Vagina (tissue), 2 donors: ENCODE measurements at regions not wholly inside any gene's neighbourhood (a gene's known extent, or its start where the extent isn't known, plus 50 kb on each side); places are given as distances from the start of the nearest gene placed in this dataset.
A peak's percentile ranks its signal among the peaks of the same experiment; 100 is the strongest.

Experiments
- DNase-seq, 2 donors: peaks; one replicate each; pipeline ENCODE4 v3.0.0-alpha.2; 2017; ENCODE audit errors: extremely low spot score in 2 of 2
- H3K27ac ChIP-seq: fragments of 200-600 bp; sonication (generic); one replicate; pipeline ENCODE4 v1.5.1; 2019
- H3K27me3 ChIP-seq: fragments of 200-600 bp; sonication (generic); one replicate; pipeline ENCODE4 v1.5.1; 2019
- H3K36me3 ChIP-seq, 2 donors: fragments of 200-600 bp; sonication (generic); one replicate each; pipeline ENCODE4 v1.5.1; 2017 to 2019
- H3K4me1 ChIP-seq: fragments of 200-600 bp; sonication (generic); one replicate; pipeline ENCODE4 v1.5.1; 2019
- H3K4me3 ChIP-seq, 2 donors: fragments of 200-600 bp; sonication (generic); 1 replicate in 1 of 2; 2 replicates in 1 of 2; pipeline ENCODE4 v1.5.1; 2016 to 2019
- H3K9me3 ChIP-seq: fragments of 200-600 bp; sonication (generic); one replicate; pipeline ENCODE4 v1.5.1; 2019
- CTCF ChIP-seq, 3 experiments: fragments of 450-650 bp in 2 of 3; fragments of 200-600 bp in 1 of 3; sonication (generic) in 1 of 3; IDR thresholded peaks; one replicate each; pipeline ENCODE4 v1.5.1; 2017 to 2019; ENCODE audit warnings: antibody characterized with exemption in 3 of 3, mild to moderate bottlenecking in 2 of 3, moderate library complexity in 2 of 3
- POLR2A ChIP-seq, 2 donors: fragments of 450-650 bp; IDR thresholded peaks; one replicate each; pipeline ENCODE4 v1.6.1; 2017; ENCODE audit warnings: antibody characterized with exemption in 2 of 2, mild to moderate bottlenecking in 2 of 2, moderate library complexity in 2 of 2
- POLR2AphosphoS5 ChIP-seq, 2 donors: sonication (generic); formaldehyde crosslinking; IDR thresholded peaks; one replicate each; pipeline ENCODE4 v1.9.0; 2017; ENCODE audit warnings: antibody characterized with exemption in 2 of 2, mild to moderate bottlenecking in 2 of 2, low read depth in 1 of 2; ENCODE audit not compliant: insufficient read depth in 1 of 2
- intact Hi-C: fragments of 100-400 bp; cut with DNase I; formaldehyde crosslinking; loops from one replicate; pipeline ENCODE4 v1.15.1; 2023

GRCh38 chr3:159757341-159758060 lies 231.1 kb upstream of the IL12A start:
- peaks cover 17% of the 10 kb centered on the region for H3K4me1 ChIP-seq
- H3K4me3 ChIP-seq, result no peak overlapping the region
- TF ChIP-seq POLR2AphosphoS5 (IDR thresholded peaks at IDR 0.05; ENCODE audit: insufficient read depth in 1 of 2, low read depth in 1 of 2) (no peak), POLR2A (IDR thresholded peaks at IDR 0.05) (no peak), CTCF (IDR thresholded peaks at IDR 0.05) (no peak)
- DNase-seq, result no peak
- H3K36me3 ChIP-seq, result no peaks in the 10 kb centered on the region
- no peak overlapping the region for H3K27ac ChIP-seq
- no peaks in the 10 kb centered on the region for H3K27me3 ChIP-seq
- intact Hi-C loops, result no loop called here
- H3K9me3 ChIP-seq, result no peaks in the 10 kb centered on the region

DNA sequence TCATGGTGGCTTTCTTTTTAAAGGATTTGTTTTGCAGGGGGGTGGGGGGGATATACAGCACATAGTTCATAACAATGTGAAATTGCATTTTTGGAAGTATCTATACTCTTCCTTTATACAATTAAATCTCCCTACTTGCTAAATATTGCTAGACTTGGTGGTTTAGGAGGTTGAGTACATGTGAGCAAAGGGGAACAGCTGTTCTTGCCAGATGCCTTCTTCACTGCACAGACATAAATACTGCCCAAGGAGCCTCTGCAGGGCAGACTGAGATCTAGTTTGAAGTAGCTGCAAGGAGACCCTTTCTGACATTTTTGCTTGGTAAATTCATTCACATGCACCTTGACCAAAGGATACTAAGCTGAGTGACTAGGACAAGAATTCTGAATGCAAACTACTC lies 228.6 kb upstream of the IL12A start:
- H3K4me1 ChIP-seq, result peaks cover 22% of the 10 kb centered on the region
- no peaks in the 10 kb centered on the region for H3K9me3 ChIP-seq
- DNase-seq, result no peak
- no peaks in the 10 kb centered on the region for H3K27me3 ChIP-seq
- TF ChIP-seq CTCF (IDR thresholded peaks at IDR 0.05) (no peak), POLR2AphosphoS5 (IDR thresholded peaks at IDR 0.05; ENCODE audit: insufficient read depth in 1 of 2, low read depth in 1 of 2) (no peak), POLR2A (IDR thresholded peaks at IDR 0.05) (no peak)
- intact Hi-C loops, result no loop called here
- no peak overlapping the region for H3K27ac ChIP-seq
- no peaks in the 10 kb centered on the region for H3K36me3 ChIP-seq
- H3K4me3 ChIP-seq, result no peak overlapping the region

GRCh38 chr3:159761369-159761768 lies 227.3 kb upstream of the IL12A start:
- no peaks in the 10 kb centered on the region for H3K27me3 ChIP-seq
- intact Hi-C loops, result no loop called here
- peak overlapping the region; percentile 96 for H3K27ac ChIP-seq
- no peaks in the 10 kb centered on the region for H3K36me3 ChIP-seq
- no peak overlapping the region for H3K4me3 ChIP-seq
- DNase-seq, result no peak
- no peaks in the 10 kb centered on the region for H3K9me3 ChIP-seq
- no peak for TF ChIP-seq POLR2A (IDR thresholded peaks at IDR 0.05)
- TF ChIP-seq CTCF (IDR thresholded peaks at IDR 0.05), result no peak
- no peak for TF ChIP-seq POLR2AphosphoS5 (IDR thresholded peaks at IDR 0.05; ENCODE audit: insufficient read depth in 1 of 2, low read depth in 1 of 2)
- H3K4me1 ChIP-seq, result peaks cover 31% of the 10 kb centered on the region

DNA sequence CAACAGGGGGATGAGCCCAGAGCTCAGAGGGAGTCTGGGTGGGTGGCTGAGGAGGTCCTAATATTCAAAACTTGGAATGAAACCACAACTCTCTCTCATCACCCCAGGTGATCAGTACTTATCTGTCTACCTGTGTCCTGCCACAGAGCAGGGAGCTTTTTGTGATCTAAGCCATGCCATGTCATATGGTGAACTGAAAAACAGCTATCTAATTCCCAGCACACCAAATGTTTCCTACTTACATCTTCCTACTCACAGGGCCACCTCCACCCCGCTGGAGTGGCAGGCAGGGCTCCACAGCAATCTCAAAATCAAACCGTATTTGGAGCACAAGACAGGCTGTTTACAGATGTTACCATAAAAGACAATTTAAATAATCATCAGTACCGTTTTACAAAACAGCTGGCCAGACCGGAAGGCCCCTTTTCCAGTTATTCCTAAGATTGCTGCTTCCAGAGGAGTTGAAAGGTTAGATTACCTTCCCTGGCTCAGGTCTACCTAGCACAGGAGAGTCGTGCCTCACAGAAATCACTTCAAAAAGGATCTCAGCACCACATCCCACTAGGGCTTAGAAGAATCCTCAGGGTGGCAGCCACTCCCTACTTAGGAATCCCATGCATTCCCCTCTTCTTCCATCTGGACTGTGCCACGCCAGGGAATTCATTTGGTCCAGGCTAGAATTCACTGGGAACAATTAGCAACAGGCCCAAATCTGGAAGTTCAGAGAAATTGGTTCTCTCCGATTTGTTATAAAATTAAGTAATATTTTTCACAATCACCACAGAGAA lies 226.6 kb upstream of the IL12A start:
- Histone ChIP-seq H3K4me3 (no peak overlapping the region), H3K27me3 (no peaks in the 10 kb centered on the region), H3K4me1 (peaks cover 31% of the 10 kb centered on the region), H3K9me3 (no peaks in the 10 kb centered on the region), H3K27ac (peak overlapping the region; percentile 96), H3K36me3 (no peaks in the 10 kb centered on the region)
- TF ChIP-seq POLR2A (IDR thresholded peaks at IDR 0.05) (no peak), POLR2AphosphoS5 (IDR thresholded peaks at IDR 0.05; ENCODE audit: insufficient read depth in 1 of 2, low read depth in 1 of 2) (no peak), CTCF (IDR thresholded peaks at IDR 0.05) (no peak)
- DNase-seq, result no peak
- intact Hi-C loops, result no loop called here
